ENCODE measurements at regions not wholly inside any gene's neighbourhood (a gene's known extent, or its start where the extent isn't known, plus 50 kb on each side); places are given as distances from the start of the nearest gene placed in this dataset.

GRCh38 chr20:5675103-5676091 is 64.6 kb upstream of the GPCPD1 start (continued):
- no peak for TF ChIP-seq ZNF462 (CRISPR knock-in tag; IDR thresholded peaks at IDR 0.05)
- TF ChIP-seq ETS1 (IDR thresholded peaks at IDR 0.05), result no peak
- no peak for TF ChIP-seq CTCF (conservative IDR thresholded peaks at IDR 0.05; ENCODE audit: low read depth in 2 of 2)
- no peak for TF ChIP-seq JUNB (IDR thresholded peaks at IDR 0.05; ENCODE audit: unreplicated experiment)
- TF ChIP-seq STAT1 (IDR thresholded peaks at IDR 0.05; ENCODE audit: unreplicated experiment), result no peak
- no peak for TF ChIP-seq EZH2phosphoT487 (IDR thresholded peaks at IDR 0.05; ENCODE audit: unreplicated experiment)
- no peak for TF ChIP-seq CREB1 (CRISPR knock-in tag; IDR thresholded peaks at IDR 0.05; ENCODE audit: low read depth)
- no peak for TF ChIP-seq ZNF331 (CRISPR knock-in tag; IDR thresholded peaks at IDR 0.05; ENCODE audit: low read depth)
- no peak for TF ChIP-seq ZNF114 (CRISPR knock-in tag; IDR thresholded peaks at IDR 0.05)
- TF ChIP-seq EZH2 (IDR thresholded peaks at IDR 0.05; ENCODE audit: low read depth, unreplicated experiment), result no peak

Measured in GM23338 (cell line).